ENCODE measurements at regions not wholly inside any gene's neighbourhood (a gene's known extent, or its start where the extent isn't known, plus 50 kb on each side); places are given as distances from the start of the nearest gene placed in this dataset.

DNA sequence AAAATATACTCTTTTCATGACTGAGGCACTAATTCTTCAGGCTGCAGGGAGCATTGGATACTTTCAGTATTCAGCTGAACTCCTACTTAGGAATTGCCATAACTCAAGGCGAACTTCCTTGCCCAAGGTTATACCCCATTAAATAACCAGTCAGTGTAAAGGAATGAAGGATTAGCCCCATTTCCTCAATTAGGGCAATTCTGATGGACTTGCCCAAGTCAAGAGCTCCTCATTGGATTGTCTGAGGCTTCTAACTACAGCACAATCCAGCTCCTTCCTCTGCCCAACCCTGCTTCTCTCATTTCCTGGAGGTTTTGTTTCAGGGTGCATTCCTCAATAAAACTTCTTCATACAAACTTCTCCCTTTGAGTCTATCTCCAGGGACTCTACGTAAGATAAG, 329.2 kb downstream of the LIG4 start:
- no peak for ATAC-seq (ENCODE audit: poor library complexity)
- intact Hi-C loops (cut with DNase I, micrococcal nuclease), result no loop called here
- H3K4me3 ChIP-seq (ENCODE audit: low read length), result no peak overlapping the region
- H3K27me3 Mint-ChIP-seq, result no peaks in the 10 kb centered on the region
- no peaks in the 10 kb centered on the region for H3K4me1 Mint-ChIP-seq (ENCODE audit: low read depth)
- H3K9me3 ChIP-seq (ENCODE audit: control insufficient read depth in 1 of 2, insufficient read depth in 1 of 2, low read length in 2 of 2), result peaks cover 0 to 5% of the 10 kb centered on the region in 2 experiments
- ChIA-PET CTCF (no interaction called here), POLR2A (no interaction called here)
- no peaks in the 10 kb centered on the region for H3K36me3 Mint-ChIP-seq (ENCODE audit: low read depth)
- no peaks in the 10 kb centered on the region for H3K4me1 ChIP-seq (ENCODE audit: insufficient read depth, low read length)
- H3K27me3 ChIP-seq (ENCODE audit: control insufficient read depth in 1 of 2, insufficient read depth in 2 of 2, low read length in 2 of 2), result no peaks in the 10 kb centered on the region
- H3K27ac Mint-ChIP-seq, result no peak overlapping the region
- peaks cover 5% of the 10 kb centered on the region for H3K9me3 Mint-ChIP-seq
- no peak overlapping the region for H3K27ac ChIP-seq (ENCODE audit: low read depth in 1 of 2, low read length in 2 of 2)
- DNase-seq, result no peak
- no peaks in the 10 kb centered on the region for H3K36me3 ChIP-seq (ENCODE audit: insufficient read depth, low read length)
- no peak overlapping the region for H3K4me3 Mint-ChIP-seq
- TF ChIP-seq, protein P1, sequence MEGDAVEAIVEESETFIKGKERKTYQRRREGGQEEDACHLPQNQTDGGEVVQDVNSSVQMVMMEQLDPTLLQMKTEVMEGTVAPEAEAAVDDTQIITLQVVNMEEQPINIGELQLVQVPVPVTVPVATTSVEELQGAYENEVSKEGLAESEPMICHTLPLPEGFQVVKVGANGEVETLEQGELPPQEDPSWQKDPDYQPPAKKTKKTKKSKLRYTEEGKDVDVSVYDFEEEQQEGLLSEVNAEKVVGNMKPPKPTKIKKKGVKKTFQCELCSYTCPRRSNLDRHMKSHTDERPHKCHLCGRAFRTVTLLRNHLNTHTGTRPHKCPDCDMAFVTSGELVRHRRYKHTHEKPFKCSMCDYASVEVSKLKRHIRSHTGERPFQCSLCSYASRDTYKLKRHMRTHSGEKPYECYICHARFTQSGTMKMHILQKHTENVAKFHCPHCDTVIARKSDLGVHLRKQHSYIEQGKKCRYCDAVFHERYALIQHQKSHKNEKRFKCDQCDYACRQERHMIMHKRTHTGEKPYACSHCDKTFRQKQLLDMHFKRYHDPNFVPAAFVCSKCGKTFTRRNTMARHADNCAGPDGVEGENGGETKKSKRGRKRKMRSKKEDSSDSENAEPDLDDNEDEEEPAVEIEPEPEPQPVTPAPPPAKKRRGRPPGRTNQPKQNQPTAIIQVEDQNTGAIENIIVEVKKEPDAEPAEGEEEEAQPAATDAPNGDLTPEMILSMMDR (IDR thresholded peaks at IDR 0.05), result no peak

DNA sequence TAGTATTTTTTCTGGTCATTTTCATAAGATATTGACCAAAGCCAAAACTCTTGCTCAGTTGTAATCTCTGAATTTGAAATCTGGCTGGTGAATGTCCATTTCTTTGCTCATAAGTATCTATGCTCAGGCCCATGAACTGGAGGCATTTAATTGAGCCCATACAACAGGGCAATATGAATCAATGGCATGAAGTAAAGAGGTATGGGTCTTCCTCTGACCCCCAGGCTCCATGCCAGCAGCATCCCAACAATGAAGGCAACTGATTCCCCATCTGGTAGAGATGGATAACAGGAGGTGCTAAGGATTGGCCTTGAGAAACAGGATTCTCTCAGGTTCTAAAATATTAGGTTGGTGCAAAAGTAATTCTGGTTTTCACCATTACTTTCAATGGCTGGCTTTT, 330.8 kb downstream of the LIG4 start:
- ATAC-seq (ENCODE audit: poor library complexity) (no peak), DNase-seq (no peak)
- intact Hi-C loops (cut with DNase I, micrococcal nuclease), result no loop called here
- H3K36me3 ChIP-seq (ENCODE audit: insufficient read depth, low read length), result no peaks in the 10 kb centered on the region
- H3K27ac ChIP-seq (ENCODE audit: low read depth in 1 of 2, low read length in 2 of 2), result no peak overlapping the region
- Mint-ChIP-seq H3K9me3 (peaks cover 9% of the 10 kb centered on the region), H3K4me3 (no peak overlapping the region), H3K27ac (no peak overlapping the region), H3K27me3 (no peaks in the 10 kb centered on the region), H3K36me3 (ENCODE audit: low read depth) (no peaks in the 10 kb centered on the region), H3K4me1 (ENCODE audit: low read depth) (no peaks in the 10 kb centered on the region)
- ChIA-PET POLR2A (no interaction called here), CTCF (no interaction called here)
- TF ChIP-seq, protein P1 (IDR thresholded peaks at IDR 0.05), result no peak
- H3K4me1 ChIP-seq (ENCODE audit: insufficient read depth, low read length), result no peaks in the 10 kb centered on the region
- H3K27me3 ChIP-seq (ENCODE audit: control insufficient read depth in 1 of 2, insufficient read depth in 2 of 2, low read length in 2 of 2), result no peaks in the 10 kb centered on the region
- no peak overlapping the region for H3K4me3 ChIP-seq (ENCODE audit: low read length)
- H3K9me3 ChIP-seq (ENCODE audit: control insufficient read depth in 1 of 2, insufficient read depth in 1 of 2, low read length in 2 of 2), result peaks cover 0 to 5% of the 10 kb centered on the region in 2 experiments

DNA sequence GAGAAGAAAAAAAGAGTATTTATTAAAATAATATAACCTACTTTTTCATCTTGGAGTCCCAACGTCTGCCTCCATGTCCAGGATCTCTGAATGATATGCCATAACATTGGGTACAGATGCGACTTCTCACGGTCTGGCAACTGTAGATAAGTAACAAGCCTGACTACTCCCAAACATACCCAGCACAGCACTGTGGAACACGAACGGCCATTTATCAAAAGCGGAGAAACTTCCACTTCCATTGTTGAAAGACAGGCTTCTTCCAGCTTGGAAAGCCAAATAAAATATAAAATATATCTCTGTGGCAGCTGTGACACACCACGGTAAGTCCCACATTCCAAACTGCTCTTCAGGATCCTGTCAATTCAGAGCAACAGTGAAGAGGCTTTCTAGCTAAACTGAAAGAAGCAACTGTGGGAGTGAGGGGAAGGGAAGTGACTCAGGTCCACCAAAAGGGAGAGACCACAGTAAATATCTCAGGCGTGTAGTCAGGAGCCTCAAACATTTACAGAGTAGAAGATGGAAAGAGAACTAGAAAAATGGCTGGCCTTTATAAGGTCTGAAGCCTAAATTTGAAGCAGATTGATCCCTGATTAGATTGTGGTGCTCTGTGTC, 331.7 kb downstream of the LIG4 start:
- H3K27me3 Mint-ChIP-seq, result no peaks in the 10 kb centered on the region
- POLR2A ChIA-PET, result no interaction called here

More for the DNA sequence above, 331.7 kb downstream of the LIG4 start:
- Mint-ChIP-seq H3K36me3 (ENCODE audit: low read depth) (no peaks in the 10 kb centered on the region), H3K27ac (no peak overlapping the region), H3K4me1 (ENCODE audit: low read depth) (no peaks in the 10 kb centered on the region), H3K4me3 (no peak overlapping the region), H3K9me3 (peaks cover 8% of the 10 kb centered on the region)
- ATAC-seq (ENCODE audit: poor library complexity) (no peak), DNase-seq (no peak)
- Histone ChIP-seq H3K27ac (ENCODE audit: low read depth in 1 of 2, low read length in 2 of 2) (no peak overlapping the region), H3K4me1 (ENCODE audit: insufficient read depth, low read length) (no peaks in the 10 kb centered on the region), H3K36me3 (ENCODE audit: insufficient read depth, low read length) (no peaks in the 10 kb centered on the region), H3K4me3 (ENCODE audit: low read length) (no peak overlapping the region), H3K9me3 (ENCODE audit: control insufficient read depth in 1 of 2, insufficient read depth in 1 of 2, low read length in 2 of 2) (peaks cover 0 to 5% of the 10 kb centered on the region in 2 experiments), H3K27me3 (ENCODE audit: control insufficient read depth in 1 of 2, insufficient read depth in 2 of 2, low read length in 2 of 2) (no peaks in the 10 kb centered on the region)
- CTCF ChIA-PET, result no interaction called here
- intact Hi-C loops (cut with DNase I, micrococcal nuclease), result no loop called here
- TF ChIP-seq, protein P1 (IDR thresholded peaks at IDR 0.05), result no peak

Data from CD4-positive, alpha-beta T cell (primary cell).